ENCODE measurements at regions not wholly inside any gene's neighbourhood (a gene's known extent, or its start where the extent isn't known, plus 50 kb on each side); places are given as distances from the start of the nearest gene placed in this dataset.

DNA sequence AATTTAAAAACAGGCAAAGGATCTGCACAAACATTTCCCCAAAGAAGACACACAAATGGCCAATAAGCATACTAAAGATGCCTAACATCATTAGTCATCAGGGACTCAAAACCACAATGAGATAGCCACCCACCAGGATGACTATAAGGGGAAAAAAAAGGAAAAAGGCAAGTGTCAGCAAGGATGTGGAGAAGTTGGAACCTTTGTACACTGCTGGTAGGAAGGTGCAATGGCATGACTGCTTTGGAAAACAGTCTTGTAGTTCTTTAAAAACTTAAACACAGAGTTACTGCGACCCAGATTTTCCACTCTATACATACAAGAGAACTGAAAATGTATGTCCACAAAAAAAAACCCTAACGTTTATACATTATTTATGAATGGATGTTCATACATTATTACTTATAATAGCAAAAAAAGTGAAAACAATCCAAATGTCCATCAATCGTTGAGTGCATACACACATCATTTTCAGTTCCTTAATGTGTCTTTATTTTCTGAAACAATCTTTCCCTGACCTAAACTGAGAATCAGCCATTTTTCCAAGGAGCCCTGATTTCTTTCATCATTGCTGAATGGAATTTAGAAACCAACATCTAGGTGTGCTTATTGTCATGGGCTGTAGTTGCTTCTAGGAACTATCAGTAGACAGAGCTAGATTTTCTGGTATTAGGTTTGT, 64.7 kb upstream of the TLK1 start:
- DNase-seq (ENCODE audit: low read depth in 2 of 2): no peak

DNA sequence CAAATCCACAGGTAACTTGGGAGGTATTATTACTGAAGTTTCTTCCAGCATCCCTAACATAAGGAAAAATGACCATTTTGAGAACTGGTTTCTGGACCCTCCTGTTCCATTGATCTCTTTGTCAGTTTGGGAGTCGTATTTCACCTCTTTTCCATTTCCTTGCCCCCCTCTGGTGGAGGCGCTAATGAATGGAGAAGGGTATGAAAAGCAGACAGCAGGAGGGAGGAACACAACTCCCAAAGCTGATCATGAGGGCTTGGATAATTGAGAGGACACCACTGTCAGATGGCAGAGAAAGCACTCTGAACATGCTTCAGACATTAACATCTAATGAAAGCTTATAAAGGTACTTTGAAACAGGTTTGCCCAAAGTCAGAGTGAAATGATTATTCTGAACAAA, 56.6 kb upstream of the TLK1 start:
- no peak for DNase-seq (ENCODE audit: low read depth in 2 of 2)

DNA sequence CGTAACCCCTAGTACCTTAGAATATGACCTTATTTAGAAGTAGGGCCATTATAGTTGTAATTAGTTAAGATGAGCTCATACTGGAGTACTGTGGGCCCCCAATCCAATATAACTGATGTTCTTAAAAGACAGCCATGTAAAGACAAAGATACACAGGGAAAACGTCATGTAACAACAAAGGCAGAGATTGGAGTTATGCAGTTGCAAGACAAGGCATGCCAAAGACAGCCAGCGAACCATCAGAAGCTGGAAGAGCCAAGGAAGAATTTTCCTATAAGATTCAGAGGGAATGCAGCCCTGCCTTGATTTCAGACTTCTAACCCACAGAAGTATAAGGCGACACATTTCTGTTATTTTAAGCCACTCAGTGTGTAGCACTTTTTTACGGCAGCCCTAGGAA, 55.9 kb upstream of the TLK1 start:
- no peak for DNase-seq (ENCODE audit: low read depth in 2 of 2)

DNA sequence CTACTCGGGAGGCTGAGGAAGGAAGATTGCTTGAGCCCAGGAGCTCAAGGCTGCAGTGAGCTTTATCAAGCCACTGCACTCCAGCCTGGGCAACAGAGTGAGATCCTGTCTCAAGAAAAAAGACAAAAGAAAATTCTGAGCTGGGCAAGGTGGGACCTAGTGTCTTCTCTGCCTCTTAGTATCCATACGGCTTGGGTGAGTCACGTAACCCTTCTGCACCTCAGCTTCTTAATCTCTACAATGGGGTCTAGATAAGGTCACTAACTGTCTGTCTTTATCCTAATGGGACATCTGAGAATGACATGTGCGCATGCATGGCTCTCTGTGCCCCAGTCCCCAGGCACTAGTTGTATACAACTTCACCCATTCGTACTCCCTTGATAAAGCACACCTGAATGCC, 53.4 kb upstream of the TLK1 start:
- DNase-seq (ENCODE audit: low read depth in 2 of 2): no peak

DNA sequence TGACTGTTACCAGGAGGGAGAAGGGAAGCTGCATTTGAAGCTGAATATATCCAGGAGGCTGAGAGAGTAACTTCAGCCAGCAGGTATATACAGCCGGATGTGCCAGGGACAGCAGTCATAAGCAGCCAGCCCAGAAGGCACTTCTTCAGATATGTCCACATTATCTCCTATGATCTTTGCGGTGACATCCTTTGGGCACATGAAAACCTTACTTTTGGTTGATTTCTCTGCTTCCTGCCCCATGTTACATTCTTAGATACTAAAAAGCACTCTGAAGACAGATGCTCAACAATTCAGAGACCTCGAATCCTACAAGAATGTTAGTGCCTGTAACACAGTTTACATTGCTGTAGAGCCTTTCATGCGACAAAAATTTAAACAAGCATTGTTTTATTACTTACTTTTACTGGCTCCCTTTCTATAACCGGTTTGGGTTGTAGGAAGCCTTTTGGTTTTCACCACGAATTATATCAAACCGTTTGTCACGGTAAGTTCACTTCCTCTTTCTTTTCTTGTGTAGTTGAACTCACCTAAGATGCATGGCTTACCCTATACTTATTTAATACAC, 50.3 kb upstream of the TLK1 start:
- no peak for DNase-seq (ENCODE audit: low read depth in 2 of 2)
